Ishikawa (cell line): ENCODE measurements at regions not wholly inside any gene's neighbourhood (a gene's known extent, or its start where the extent isn't known, plus 50 kb on each side); places are given as distances from the start of the nearest gene placed in this dataset.

Experiments used
- CEBPB ChIP-seq: IDR thresholded peaks from 2 replicates; pipeline ENCODE4 v1.6.1; 2012
- CREB1 ChIP-seq: IDR thresholded peaks from 2 replicates; pipeline ENCODE4 v1.6.1; 2012; ENCODE audit warnings: low read depth
- EGR1 ChIP-seq: IDR thresholded peaks from 2 replicates; pipeline ENCODE4 v1.6.1; 2012
- EP300 ChIP-seq: IDR thresholded peaks from 2 replicates; pipeline ENCODE4 v1.6.1; 2012; ENCODE audit warnings: borderline replicate concordance
- FOXM1 ChIP-seq: IDR thresholded peaks from 2 replicates; pipeline ENCODE4 v1.6.1; 2012; ENCODE audit warnings: low read depth, borderline replicate concordance
- NFIC ChIP-seq: IDR thresholded peaks from 2 replicates; pipeline ENCODE4 v1.6.1; 2012
- RAD21 ChIP-seq: IDR thresholded peaks from 2 replicates; pipeline ENCODE4 v1.6.1; 2012; ENCODE audit warnings: low read depth
- REST ChIP-seq: IDR thresholded peaks from 2 replicates; pipeline ENCODE4 v1.6.1; 2012; ENCODE audit warnings: low read depth, mild to moderate bottlenecking
- TAF1 ChIP-seq: IDR thresholded peaks from 2 replicates; pipeline ENCODE4 v1.6.1; 2012; ENCODE audit warnings: low read depth, mild to moderate bottlenecking
- TCF12 ChIP-seq: IDR thresholded peaks from 2 replicates; pipeline ENCODE4 v1.6.1; 2012; ENCODE audit warnings: low read depth
- TEAD4 ChIP-seq: IDR thresholded peaks from 2 replicates; pipeline ENCODE4 v1.6.1; 2012
- YY1 ChIP-seq: IDR thresholded peaks from 2 replicates; pipeline ENCODE4 v1.6.1; 2012; ENCODE audit warnings: low read depth
- ZBTB7A ChIP-seq: IDR thresholded peaks from 2 replicates; pipeline ENCODE4 v1.6.1; 2012; ENCODE audit warnings: low read depth
- TF ChIP-seq, protein P1 (sequence below): IDR thresholded peaks from 2 replicates; pipeline ENCODE4 v1.6.1; 2012
- TF ChIP-seq, protein P2 (sequence below): IDR thresholded peaks from 2 replicates; pipeline ENCODE4 v1.6.1; 2012

- TF ChIP-seq CEBPB = no peak
- no peak for TF ChIP-seq ZBTB7A
- no peak for TF ChIP-seq EGR1
- TF ChIP-seq, protein P1, sequence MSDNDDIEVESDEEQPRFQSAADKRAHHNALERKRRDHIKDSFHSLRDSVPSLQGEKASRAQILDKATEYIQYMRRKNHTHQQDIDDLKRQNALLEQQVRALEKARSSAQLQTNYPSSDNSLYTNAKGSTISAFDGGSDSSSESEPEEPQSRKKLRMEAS = no peak
- no peak for TF ChIP-seq RAD21
- no peak for TF ChIP-seq EP300
- no peak for TF ChIP-seq REST
- TF ChIP-seq, protein P2, sequence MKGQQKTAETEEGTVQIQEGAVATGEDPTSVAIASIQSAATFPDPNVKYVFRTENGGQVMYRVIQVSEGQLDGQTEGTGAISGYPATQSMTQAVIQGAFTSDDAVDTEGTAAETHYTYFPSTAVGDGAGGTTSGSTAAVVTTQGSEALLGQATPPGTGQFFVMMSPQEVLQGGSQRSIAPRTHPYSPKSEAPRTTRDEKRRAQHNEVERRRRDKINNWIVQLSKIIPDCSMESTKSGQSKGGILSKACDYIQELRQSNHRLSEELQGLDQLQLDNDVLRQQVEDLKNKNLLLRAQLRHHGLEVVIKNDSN = no peak
- TF ChIP-seq FOXM1 = no peak
- TF ChIP-seq TCF12 = no peak
- TF ChIP-seq TAF1 = no peak
- no peak for TF ChIP-seq CREB1
- no peak for TF ChIP-seq YY1
- no peak for TF ChIP-seq NFIC
- TF ChIP-seq TEAD4 = no peak
Observed at GRCh38 chr10:57460540-57460939, 807.2 kb downstream of the IPMK start.

GRCh38 chr10:57457972-57458512 lies 809.7 kb downstream of the IPMK start:
- TF ChIP-seq CREB1 = no peak
- TF ChIP-seq, protein P1 = no peak
- TF ChIP-seq TAF1 = no peak
- no peak for TF ChIP-seq REST
- no peak for TF ChIP-seq YY1
- TF ChIP-seq CEBPB = no peak
- no peak for TF ChIP-seq EGR1
- no peak for TF ChIP-seq FOXM1
- TF ChIP-seq NFIC = no peak
- no peak for TF ChIP-seq TEAD4
- TF ChIP-seq, protein P2 = no peak
- TF ChIP-seq ZBTB7A = no peak
- TF ChIP-seq RAD21 = no peak
- TF ChIP-seq TCF12 = no peak
- no peak for TF ChIP-seq EP300

GRCh38 chr10:57430376-57430775 lies 837.3 kb downstream of the IPMK start:
- TF ChIP-seq TAF1 = no peak
- TF ChIP-seq YY1 = no peak
- TF ChIP-seq NFIC = no peak
- TF ChIP-seq, protein P1 = no peak
- TF ChIP-seq TEAD4 = no peak
- TF ChIP-seq TCF12 = no peak
- TF ChIP-seq, protein P2 = no peak
- TF ChIP-seq FOXM1 = no peak
- TF ChIP-seq CEBPB = no peak

DNA sequence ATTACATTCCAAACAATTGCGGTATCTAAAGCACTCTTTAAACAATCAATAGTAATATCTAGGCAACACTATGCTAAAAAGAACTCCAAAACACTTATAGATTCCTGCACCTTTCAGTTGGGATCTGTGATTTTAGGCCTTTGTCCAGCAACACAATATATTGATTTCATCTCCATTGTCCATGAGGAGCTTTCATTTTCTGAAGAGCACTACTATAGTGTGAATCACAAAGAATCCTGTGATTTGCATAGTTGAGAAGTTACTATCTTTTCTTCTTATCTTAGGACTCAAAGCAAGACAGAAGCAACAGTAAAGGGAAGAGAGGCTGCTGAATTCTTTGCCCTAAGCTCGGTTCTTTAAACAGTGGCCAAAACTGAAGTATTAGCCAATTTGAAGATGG lies 846.8 kb downstream of the IPMK start:
- TF ChIP-seq REST (no peak), NFIC (no peak), CEBPB (no peak)
